ENCODE measurements at regions not wholly inside any gene's neighbourhood (a gene's known extent, or its start where the extent isn't known, plus 50 kb on each side); places are given as distances from the start of the nearest gene placed in this dataset.
"Not testable (repeated sequence)": the region's sequence is repeated elsewhere in the genome, so short reads cannot be mapped to it uniquely, and the experiment has no call there.

- TF ChIP-seq, protein P1, sequence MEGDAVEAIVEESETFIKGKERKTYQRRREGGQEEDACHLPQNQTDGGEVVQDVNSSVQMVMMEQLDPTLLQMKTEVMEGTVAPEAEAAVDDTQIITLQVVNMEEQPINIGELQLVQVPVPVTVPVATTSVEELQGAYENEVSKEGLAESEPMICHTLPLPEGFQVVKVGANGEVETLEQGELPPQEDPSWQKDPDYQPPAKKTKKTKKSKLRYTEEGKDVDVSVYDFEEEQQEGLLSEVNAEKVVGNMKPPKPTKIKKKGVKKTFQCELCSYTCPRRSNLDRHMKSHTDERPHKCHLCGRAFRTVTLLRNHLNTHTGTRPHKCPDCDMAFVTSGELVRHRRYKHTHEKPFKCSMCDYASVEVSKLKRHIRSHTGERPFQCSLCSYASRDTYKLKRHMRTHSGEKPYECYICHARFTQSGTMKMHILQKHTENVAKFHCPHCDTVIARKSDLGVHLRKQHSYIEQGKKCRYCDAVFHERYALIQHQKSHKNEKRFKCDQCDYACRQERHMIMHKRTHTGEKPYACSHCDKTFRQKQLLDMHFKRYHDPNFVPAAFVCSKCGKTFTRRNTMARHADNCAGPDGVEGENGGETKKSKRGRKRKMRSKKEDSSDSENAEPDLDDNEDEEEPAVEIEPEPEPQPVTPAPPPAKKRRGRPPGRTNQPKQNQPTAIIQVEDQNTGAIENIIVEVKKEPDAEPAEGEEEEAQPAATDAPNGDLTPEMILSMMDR (IDR thresholded peaks at IDR 0.05) = not testable (repeated sequence)
- not testable (repeated sequence) for TF ChIP-seq POLR2A (IDR thresholded peaks at IDR 0.05)
Observed at GRCh38 chr17:20724391-20724790, 144.9 kb downstream of the CDRT15L2 start.
